ENCODE measurements at regions not wholly inside any gene's neighbourhood (a gene's known extent, or its start where the extent isn't known, plus 50 kb on each side); places are given as distances from the start of the nearest gene placed in this dataset.
A peak's percentile ranks its signal among the peaks of the same experiment; 100 is the strongest.
"Not testable (repeated sequence)": the region's sequence is repeated elsewhere in the genome, so short reads cannot be mapped to it uniquely, and the experiment has no call there.

DNA sequence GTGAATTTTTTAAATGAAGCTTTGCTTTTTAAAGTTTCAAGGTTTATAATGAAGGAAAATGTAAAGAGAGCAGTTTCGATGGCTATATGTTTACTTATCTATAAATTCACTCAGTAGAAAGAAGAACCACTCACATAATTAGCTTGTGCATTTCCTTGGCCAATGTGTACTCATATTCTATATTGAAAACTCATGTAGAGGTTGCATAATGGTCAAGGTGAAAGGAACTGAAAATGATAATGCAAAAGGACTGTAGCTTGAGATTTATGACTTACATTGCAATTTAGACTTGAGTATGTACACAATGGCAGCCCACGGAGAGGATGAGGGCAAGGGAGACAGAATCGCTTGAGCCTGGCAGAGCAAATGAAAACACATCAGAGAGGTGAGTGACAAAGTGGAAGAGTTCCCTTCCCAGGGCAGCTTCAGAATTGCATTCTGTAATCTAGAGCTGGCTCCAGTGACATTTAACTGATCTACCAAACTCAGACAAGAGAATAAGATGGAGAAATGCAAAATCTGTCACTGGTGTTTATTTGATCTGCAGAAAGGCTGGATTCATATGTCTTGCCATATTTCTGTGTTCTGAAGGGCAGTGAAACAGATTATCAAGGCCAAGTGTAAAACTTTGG lies 191.8 kb downstream of the TMEM200A start:
- no peak for DNase-seq (ENCODE audit: low read depth)

DNA sequence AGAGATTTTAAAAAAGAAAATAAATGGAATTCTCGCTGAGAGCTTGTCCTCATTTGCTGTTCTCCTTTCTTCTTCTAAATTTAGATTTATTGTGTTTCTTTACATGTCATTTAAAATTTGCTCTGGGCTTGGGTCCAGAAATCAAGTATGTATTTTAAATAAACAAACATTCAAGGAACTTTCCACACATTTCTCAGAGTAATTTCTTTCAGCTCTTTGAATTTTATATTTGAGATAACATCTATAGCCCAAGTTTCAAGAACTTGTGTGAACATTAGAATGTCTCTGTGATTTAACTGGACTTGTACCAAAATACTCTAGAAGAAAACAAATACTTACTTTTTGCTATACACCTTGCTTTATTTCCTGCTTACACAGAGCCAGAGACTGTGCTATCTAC lies 192.3 kb downstream of the TMEM200A start:
- no peak for DNase-seq (ENCODE audit: low read depth)

DNA sequence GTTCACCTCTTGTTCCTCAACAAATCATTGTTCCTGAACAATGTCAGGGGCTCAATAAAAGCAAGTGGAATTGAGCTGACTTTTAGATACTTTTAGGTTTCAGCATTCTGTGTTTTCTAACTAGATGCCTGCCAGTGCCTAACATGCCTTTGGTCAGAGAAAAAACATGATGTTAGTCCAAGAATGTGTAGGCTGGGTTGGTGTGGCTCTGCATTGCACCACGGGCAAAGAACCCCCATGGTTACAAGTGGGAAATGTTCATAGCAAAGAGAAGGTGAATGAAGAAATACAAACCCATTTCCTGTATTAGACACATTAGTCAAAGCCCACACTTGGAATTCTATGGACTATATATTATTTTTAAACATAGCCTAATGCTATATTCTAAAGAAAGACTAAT lies 193.3 kb downstream of the TMEM200A start:
- no peak for DNase-seq (ENCODE audit: low read depth)

DNA sequence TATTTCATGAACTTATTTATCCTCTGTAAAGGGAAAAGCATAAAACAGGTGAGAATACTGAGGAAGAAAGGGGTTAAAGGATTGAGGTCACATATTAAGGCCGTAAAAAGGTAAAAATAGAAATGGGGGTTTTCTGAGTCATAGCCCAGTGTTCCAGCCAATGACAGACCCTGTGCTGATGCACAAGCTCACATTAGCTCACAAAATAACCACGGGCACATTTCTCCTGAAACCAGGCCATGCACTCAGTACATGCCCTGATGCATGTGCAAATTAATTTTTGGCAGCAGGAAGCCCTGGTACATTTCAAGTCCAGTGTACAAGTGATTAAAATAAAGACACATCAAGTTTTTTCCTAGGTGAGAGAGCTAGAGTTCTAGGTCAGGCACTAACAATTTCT lies 194.4 kb downstream of the TMEM200A start:
- no peak for DNase-seq (ENCODE audit: low read depth)

DNA sequence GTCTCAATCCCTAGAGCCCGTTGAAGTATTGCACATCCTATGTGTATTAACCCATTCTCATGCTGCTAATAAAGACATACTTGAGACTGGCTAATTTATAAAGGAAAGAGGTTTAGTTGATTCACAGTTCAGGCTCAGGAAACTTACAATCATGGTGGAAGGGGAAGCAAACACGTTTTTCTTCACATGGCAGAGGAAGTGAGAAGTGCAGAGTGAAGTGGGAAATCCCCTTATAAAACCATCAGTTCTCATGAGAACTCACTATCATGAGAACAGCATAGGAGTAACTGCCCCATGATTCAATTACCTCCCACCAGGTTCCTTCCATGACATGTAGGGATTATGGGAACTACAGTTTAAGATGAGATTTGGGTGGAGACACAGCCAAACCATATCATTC lies 195.3 kb downstream of the TMEM200A start:
- not testable (repeated sequence) for DNase-seq (ENCODE audit: low read depth)

DNA sequence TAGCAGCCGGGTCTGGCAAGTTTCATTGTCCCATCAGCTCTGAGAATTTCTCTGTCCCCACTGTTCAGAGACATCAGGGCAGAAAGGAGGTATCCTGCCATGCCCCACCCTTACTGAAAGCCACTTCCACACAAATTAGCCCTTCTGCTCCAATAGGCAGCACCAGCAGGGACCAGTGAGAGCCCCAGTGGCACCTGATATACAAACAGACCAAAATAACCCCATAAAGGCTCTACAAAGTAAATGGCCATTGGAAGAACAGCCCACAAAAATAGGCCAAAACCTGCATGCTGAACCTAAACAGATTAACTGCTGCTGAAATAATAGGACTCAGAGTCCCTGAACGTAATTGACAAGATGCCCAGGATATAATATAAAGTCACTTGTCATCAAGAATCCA lies 199.9 kb downstream of the TMEM200A start:
- DNase-seq (ENCODE audit: low read depth) = no peak

DNA sequence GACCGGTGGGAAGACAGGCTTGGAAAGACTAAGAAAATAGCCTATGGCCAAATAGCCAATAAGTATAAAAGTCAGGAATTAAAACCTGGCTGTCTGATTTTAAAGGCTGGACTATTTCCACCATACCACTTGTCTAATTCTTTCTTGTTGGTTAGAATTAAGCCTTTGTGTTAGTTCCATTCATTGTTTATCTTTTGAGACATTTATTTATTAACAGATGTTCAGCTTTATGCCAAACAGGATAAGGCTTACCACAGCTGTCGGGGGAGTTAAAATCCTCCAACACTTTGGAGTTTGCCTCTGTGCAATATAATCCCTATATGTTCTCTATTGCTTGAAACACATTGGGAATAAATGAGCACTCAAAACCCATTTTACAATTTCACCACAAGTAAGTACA lies 208.3 kb downstream of the TMEM200A start:
- no peak for DNase-seq (ENCODE audit: low read depth)

DNA sequence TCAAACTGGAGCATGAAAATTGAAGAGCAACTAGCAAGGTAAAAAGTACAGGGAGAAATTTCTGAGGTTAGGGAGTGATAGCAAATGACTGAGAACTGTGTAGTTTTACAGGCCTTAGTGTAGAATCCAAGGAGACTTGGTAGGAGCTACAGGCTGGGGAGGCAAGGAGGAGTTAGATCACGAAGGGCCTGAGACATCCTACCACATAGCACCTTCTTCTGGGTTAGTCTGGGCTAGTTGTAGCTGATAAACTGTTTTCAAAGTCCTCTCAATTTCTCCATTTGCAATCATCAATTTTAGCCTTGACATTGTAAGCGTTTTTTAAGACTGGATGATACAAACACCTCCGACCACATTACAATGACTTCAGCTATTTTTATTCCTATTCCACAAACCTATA lies 209.7 kb downstream of the TMEM200A start:
- no peak for DNase-seq (ENCODE audit: low read depth)

DNA sequence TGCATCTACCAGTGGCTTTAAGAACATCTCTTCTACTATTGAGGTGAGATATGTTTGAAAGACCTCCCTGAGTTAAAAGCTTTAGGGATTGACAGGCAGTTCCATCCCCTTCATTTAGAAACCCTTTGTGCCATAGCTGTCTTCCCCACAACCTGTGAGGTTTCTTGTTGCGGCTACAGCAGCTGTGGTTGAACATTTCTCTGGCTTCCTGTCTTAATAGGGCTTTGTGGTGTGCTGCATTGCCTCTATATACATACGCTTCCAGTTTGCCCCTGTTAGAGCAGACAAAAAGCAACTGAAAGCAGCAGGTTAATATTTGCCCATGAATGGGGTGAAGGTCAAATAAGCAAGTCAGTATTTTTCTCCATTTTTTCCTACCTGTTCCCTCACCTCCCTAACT lies 210.2 kb downstream of the TMEM200A start:
- peak; percentile 12 for DNase-seq (ENCODE audit: low read depth)

DNA sequence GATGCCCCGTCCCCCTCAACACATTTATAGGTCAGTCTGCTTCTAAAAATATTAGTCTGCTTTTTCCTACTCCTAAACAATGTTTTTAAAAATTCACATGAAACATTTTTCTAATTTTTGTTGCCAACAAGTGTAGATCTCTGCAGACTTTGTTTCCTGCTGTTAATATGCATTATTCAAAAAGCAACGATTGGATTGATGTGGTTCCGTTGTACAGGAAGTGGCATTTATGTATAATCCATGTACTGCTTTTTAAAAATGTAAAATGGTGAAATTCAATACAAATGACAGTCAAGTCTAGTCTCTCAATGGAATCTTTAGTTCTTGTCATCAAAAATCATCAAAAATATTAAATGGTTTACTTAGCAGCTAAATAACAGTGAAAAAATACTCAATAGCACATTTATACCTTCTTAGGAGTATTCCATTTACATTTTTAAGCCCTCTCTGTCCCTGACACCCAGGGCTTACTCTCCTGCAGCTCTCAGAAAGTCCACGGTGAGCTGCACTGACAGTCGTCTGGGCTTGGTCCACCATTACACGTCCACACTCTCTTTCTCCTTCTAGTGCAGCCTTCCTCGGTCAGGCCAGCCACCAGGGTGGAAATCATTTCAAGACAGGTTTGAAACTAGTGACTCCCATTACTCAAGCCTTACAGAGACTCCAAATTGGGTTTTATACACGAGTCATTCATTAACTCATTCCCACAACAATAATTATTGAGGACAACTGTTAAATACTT lies 211.5 kb downstream of the TMEM200A start:
- no peak for DNase-seq (ENCODE audit: low read depth)

DNA sequence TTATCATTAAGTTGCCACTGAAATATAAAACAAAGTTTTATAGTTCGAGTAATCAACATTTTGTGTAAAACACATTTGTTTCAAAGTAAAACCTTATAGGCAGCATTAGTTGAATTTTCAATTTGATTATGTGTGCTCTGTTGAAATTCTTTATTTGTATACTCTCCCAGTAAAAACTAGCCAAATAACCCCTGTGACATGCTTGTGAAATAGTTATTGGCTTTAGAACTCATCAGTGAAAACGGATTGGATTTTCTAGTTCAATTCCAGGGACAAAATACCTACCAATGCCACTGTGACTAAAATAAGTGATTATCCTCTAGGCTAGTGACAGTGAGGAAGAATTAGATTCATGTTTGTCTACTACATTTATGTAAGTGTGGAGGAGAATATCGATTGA lies 212.9 kb downstream of the TMEM200A start:
- no peak for DNase-seq (ENCODE audit: low read depth)

DNA sequence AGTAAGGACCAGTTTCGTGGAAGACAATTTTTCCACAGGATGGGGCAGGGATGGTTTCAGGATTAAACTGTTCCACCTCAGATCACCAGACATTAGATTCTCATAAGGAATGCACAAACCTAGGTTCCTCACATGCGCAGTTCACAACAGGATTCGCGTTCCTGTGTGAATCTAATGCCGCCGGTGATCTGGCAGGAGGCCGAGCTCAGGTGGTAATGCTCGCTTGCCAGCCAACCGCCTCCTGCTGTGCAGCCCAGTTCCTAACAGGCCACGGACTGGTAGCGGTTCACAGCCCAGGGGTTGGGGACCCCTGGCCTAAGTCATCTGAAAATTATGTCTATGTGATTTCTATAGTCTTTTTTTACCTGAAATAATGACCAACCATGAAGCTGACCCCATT lies 217.5 kb downstream of the TMEM200A start:
- DNase-seq (ENCODE audit: low read depth) = no peak

DNA sequence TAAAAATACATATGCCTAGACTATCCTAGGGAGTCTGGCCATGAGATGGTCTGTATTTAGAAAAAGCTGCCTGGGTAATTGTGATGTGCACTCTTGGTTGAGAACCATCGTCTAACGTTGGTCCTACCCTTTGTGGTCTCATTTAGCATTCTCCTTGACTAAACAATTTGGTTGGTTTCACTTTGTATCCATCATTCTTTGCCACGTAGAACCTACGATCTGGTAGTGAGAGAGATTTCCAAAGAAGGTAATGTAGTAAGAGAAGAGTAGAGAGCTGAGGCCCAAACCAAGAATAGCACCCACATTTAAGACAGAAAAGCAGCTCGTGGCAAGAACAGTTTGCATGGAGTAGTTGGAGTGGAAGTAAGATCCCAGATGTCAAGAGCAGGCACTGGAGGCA lies 219.8 kb downstream of the TMEM200A start:
- no peak for DNase-seq (ENCODE audit: low read depth)

DNA sequence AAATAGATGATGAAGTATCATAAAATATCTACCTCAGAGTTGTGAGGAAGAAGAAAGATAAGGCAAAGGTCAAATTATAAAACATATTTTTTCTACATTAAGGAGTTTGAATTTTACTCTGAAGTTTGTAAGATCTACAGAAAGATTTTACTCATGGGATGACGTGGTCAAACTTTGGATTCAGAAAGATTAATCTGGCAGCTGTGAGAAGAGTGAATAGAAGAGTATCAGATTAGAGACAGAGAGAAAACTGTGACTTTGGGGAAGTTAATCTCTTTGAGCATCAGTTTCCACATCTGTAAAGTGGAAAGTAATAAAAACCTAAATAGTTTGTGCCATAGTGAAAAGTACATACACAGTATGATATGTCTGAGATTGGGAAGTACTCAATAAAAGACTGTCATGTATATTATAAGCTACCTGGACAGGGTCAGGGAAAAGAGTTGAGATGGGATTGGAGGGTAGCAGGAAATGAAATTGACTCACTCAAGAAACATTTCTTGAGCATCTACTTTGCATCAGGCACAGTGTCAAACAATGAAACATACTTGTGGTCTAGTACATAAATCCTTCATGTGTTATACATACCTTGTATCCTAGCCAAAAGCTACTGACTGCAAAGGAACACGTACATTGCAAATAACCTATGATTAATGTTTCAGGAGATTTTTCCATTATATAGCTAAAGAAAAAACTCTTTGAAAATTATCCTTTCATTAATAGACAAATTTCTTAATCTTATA lies 222.1 kb downstream of the TMEM200A start:
- DNase-seq (ENCODE audit: low read depth) = no peak

DNA sequence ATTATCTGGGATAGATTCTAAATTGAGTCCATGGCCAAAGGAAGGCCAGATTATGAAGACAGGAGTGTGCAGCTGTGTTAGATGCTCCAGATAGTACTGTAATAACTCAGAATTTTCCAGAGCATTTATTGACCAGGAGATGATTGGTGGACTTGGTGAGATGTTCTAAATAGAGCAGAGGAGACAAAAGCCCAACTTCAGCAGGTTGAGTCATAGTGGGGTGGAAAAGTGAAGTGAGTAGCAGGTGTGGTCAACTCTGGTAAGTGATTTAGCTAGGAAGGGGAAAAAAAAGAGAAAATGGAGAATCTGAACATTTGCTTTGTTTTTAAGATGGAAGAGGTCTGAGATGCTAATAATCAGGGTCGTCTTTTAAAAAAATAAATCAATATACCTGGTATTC lies 227.4 kb downstream of the TMEM200A start:
- no peak for DNase-seq (ENCODE audit: low read depth)

DNA sequence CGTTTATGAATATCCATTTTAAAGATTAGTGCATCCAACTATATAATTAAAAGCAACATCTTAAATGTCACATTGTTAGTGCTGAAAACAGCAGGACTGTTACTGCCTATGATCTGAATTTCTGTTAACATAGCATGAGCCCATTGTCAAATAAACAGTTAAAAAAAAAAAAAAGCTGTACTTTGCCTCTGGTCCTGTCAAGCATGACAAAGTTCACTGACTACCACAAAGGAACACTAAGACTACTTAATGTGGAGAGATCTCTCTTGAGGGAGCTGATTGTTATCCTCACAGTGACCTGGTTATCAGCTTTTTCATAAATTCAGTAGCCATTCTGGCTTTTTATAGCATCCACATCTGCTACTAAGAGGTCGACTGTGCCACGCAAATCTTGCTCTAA lies 228.1 kb downstream of the TMEM200A start:
- DNase-seq (ENCODE audit: low read depth) = no peak

DNA sequence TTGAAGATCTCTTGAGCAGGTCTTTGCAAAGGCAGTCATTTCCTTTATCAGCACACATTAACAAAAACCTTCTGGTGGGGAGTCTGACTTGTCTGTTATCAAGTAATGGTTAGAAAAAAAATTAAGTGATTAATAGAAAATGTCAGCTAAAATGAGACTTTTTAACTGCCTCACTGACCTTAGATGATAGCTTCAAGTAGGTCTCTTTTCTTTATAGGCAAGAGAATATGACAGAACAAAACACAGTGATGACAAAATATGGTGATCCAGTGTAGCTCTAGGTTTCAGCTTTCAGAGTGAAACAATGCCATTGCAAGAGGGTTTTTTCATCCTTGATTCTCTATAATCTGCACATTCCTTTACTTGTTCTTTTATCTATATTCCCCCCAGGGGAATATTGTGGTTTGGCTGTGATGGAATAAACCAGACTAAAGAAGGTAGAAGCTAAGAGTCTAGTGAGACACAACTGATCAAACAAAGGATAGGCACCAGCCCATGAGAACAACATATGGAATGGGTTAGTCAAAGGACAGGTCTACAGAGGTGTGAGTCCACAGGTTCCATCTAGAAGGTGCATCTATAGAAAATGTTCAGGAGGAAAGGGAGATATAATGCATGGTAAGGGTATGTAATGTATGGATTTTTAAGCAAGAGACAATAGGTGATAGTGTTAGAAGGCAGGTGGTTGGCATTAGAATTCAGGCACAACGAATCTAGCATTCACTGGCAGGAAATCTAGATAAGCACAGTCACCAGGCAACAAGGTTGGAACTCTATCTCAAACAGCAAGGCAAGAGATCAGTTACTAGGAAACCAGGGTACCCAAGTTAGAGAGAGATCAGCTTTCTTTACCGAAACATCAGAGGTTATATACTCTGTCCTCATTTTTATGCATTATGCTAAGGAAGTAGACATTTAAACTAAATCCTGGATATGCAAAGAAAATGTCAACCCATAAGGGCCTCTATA lies 228.9 kb upstream of the SMLR1 start:
- DNase-seq (ENCODE audit: low read depth) = no peak

DNA sequence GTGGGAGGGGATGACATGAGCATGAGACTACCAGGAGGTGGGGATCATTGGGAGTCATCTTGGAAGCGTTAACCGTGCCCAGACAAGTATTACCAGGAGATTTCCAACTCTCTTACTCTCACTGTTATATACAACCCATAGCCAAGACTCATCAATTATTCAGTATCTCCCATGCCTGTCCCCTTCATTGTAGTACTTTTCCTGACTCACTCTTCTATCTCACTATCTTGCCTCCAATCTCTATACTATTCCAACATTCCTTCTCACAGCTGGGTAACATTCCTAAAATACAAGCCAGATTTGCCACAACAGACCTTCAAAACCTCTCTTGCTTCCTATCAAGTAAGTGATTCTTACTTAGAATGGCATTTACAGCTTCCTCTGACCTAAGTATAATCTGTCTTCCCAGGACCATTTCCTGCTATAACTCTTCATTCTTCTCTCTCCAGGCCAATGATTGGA lies 226.3 kb upstream of the SMLR1 start:
- no peak for DNase-seq (ENCODE audit: low read depth)

DNA sequence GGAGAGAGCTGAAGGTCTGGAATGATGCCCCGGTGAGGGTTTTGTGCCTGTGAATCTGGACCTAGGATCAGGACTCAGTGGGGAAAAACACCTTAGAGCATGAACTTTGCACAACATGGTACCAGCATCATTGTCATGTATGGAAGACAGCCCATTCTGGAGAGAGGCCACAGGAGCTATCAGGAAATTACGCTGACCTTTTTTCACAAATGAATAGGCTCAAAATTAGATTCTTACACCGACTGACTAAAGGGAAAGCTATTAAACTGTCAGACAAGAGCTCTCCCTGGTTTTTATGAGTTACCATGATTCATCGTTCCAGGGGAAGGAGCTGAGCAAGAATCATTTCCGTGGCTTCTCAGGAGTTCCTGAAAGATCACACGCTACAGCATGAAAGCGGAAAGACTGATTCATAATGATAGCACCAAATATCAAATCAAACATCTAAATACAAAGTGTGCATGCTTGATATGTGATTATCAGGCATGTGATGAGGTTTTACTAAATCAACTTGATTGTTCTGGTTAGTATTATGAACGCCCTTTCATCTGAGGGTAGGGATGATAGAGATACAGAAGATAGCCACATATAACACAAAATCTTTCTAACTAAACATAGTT lies 224.9 kb upstream of the SMLR1 start:
- DNase-seq (ENCODE audit: low read depth) = no peak

DNA sequence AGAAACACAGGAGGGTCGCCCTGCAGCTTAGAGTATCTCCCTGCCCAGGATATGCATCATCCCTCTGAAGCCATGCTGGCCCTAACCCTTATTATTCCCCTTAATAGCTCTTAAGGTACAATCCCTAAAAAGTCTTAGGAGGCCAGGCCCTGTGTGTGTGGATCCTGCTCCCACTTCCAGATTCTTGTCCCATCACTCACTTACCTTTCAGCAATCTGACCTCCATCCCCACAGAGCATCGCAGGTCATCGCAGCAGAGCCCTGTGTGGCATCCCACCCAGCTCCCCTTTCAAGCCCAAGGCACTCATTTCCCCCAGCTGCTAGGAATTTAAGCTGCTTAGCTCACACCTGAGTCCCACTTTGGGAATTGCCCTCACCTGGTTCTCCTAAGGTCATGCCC lies 223.8 kb upstream of the SMLR1 start:
- DNase-seq (ENCODE audit: low read depth) = no peak

DNA sequence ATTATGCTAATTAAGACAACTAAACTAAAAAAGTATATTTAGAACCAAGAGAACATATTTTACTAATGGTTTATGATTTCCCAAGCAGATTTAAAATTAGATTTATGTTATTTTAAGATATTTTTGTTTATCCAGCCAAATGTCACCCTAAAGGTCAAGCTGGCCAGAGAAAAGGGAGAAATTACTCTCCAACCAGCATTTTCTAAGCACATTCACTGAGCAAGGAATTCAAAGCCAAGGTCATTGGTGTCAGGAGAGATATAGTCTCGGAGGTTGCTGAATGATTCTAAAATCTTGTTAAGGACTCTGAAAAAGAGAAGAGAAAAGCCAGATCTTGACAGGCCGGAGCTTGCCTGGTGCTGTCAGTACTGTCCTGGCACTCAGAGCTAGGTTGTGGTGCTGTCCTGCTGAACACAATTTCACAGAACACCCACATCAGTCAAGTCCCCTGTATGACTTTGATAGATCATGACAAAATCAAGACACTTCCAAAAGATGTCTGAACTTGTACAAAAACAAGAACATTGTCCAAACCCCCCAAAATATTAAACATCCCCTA lies 222.3 kb upstream of the SMLR1 start:
- DNase-seq (ENCODE audit: low read depth) = no peak

Data from CMK (cell line).